WTC11 (cell line): ENCODE measurements at regions not wholly inside any gene's neighbourhood (a gene's known extent, or its start where the extent isn't known, plus 50 kb on each side); places are given as distances from the start of the nearest gene placed in this dataset.

Experiments
- ATAC-seq: fragments of 200-7000 bp; cut with Tn5 transposase; 2 replicates; pipeline ENCODE4 v1.10.0; 2021; ENCODE audit warnings: mild to moderate bottlenecking, moderate library complexity
- CTCF ChIA-PET: fragments of 300-600 bp; sonication (Branson Sonifier 250); formaldehyde crosslinking; loops from one replicate; lab custom pipeline; 2021; ENCODE audit warnings: antibody characterized with exemption; lab: Charles Lee
- POLR2A ChIA-PET: fragments of 350-600 bp; sonication (Branson Sonifier 250); formaldehyde crosslinking; loops from one replicate; lab custom pipeline; 2021; ENCODE audit warnings: antibody characterized with exemption; lab: Charles Lee
- DNase-seq: peaks from one replicate; pipeline ENCODE4 v3.0.0; 2021; ENCODE audit warnings: low spot score
- H3K27ac Mint-ChIP-seq: 2 replicates; pipeline ENCODE4 v1.8.0; 2021; ENCODE audit warnings: mixed read lengths
- H3K27me3 Mint-ChIP-seq: 2 replicates; pipeline ENCODE4 v1.8.0; 2021; ENCODE audit warnings: low read depth, mild to moderate bottlenecking, moderate library complexity, mixed read lengths
- H3K36me3 Mint-ChIP-seq: 2 replicates; pipeline ENCODE4 v1.8.0; 2021; ENCODE audit warnings: mixed read lengths
- H3K4me1 Mint-ChIP-seq: 2 replicates; pipeline ENCODE4 v1.8.0; 2022; ENCODE audit warnings: mixed read lengths
- H3K4me3 Mint-ChIP-seq: 2 replicates; pipeline ENCODE4 v1.8.0; 2021; ENCODE audit warnings: mild to moderate bottlenecking, moderate library complexity, mixed read lengths
- H3K9me3 Mint-ChIP-seq: 2 replicates; pipeline ENCODE4 v1.8.0; 2021; ENCODE audit warnings: mixed read lengths
- ARID4B ChIP-seq: sonication (generic); formaldehyde crosslinking; IDR thresholded peaks from 2 replicates; pipeline ENCODE4 v1.8.0; 2023; ENCODE audit warnings: missing genetic modification reagents, mild to moderate bottlenecking, borderline replicate concordance
- CDX4 ChIP-seq: fragments of 250-450 bp; sonication (Bioruptor Pico); IDR thresholded peaks from 2 replicates; pipeline ENCODE4 v1.9.0; 2021; ENCODE audit warnings: moderate library complexity, mild to moderate bottlenecking, inconsistent platforms, borderline replicate concordance
- ETV6 ChIP-seq: sonication (generic); formaldehyde crosslinking; IDR thresholded peaks from 2 replicates; pipeline ENCODE4 v1.8.1; 2022; ENCODE audit warnings: mild to moderate bottlenecking, missing genetic modification reagents
- FOXJ3 ChIP-seq: sonication (generic); formaldehyde crosslinking; IDR thresholded peaks from 2 replicates; pipeline ENCODE4 v1.9.0; 2021; ENCODE audit warnings: missing genetic modification reagents, mild to moderate bottlenecking, borderline replicate concordance
- FOXK1 ChIP-seq: sonication (generic); formaldehyde crosslinking; IDR thresholded peaks from 2 replicates; pipeline ENCODE4 v1.8.0; 2022; ENCODE audit warnings: mild to moderate bottlenecking, moderate library complexity, missing genetic modification reagents
- FOXP1 ChIP-seq: sonication (generic); formaldehyde crosslinking; IDR thresholded peaks from 2 replicates; pipeline ENCODE4 v1.8.0; 2022; ENCODE audit warnings: missing genetic modification reagents, mild to moderate bottlenecking, moderate library complexity, borderline replicate concordance
- FOXP4 ChIP-seq: sonication (generic); formaldehyde crosslinking; IDR thresholded peaks from 2 replicates; pipeline ENCODE4 v1.8.0; 2022; ENCODE audit warnings: mild to moderate bottlenecking, missing genetic modification reagents
- GRHL2 ChIP-seq: fragments of 250-450 bp; sonication (Bioruptor Pico); IDR thresholded peaks from 2 replicates; pipeline ENCODE4 v1.8.0; 2022; ENCODE audit warnings: mild to moderate bottlenecking, moderate library complexity; ENCODE audit not compliant: insufficient replicate concordance, severe bottlenecking
- IRF1 ChIP-seq: sonication (generic); formaldehyde crosslinking; IDR thresholded peaks from 2 replicates; pipeline ENCODE4 v1.8.0; 2023; ENCODE audit warnings: missing genetic modification reagents
- NFE2L1 ChIP-seq: sonication (generic); formaldehyde crosslinking; IDR thresholded peaks from 2 replicates; pipeline ENCODE4 v1.8.1; 2023; ENCODE audit warnings: missing genetic modification reagents
- PRRX2 ChIP-seq: fragments of 250-450 bp; sonication (Bioruptor Pico); IDR thresholded peaks from 2 replicates; pipeline ENCODE4 v1.8.0; 2021; ENCODE audit warnings: mild to moderate bottlenecking
- SMAD4 ChIP-seq: sonication (generic); formaldehyde crosslinking; IDR thresholded peaks from 2 replicates; pipeline ENCODE4 v1.8.0; 2022; ENCODE audit warnings: mild to moderate bottlenecking, missing genetic modification reagents
- SP1 ChIP-seq: sonication (generic); formaldehyde crosslinking; conservative IDR thresholded peaks from 2 replicates; pipeline ENCODE4 v1.8.1; 2022; ENCODE audit warnings: missing genetic modification reagents
- STAT6 ChIP-seq: sonication (generic); formaldehyde crosslinking; conservative IDR thresholded peaks from 2 replicates; pipeline ENCODE4 v1.8.1; 2023; ENCODE audit warnings: mild to moderate bottlenecking, low read depth, missing genetic modification reagents, moderate library complexity
- TP53 ChIP-seq: sonication (generic); formaldehyde crosslinking; IDR thresholded peaks from 2 replicates; pipeline ENCODE4 v1.8.1; 2023; ENCODE audit warnings: mild to moderate bottlenecking, missing genetic modification reagents
- ZNF121 ChIP-seq: sonication (generic); formaldehyde crosslinking; IDR thresholded peaks from 2 replicates; pipeline ENCODE4 v1.8.0; 2023; ENCODE audit warnings: missing genetic modification reagents
- ZNF138 ChIP-seq: sonication (generic); formaldehyde crosslinking; conservative IDR thresholded peaks from 2 replicates; pipeline ENCODE4 v1.8.1; 2022; ENCODE audit warnings: mild to moderate bottlenecking, moderate library complexity, missing genetic modification reagents
- ZNF263 ChIP-seq: sonication (generic); formaldehyde crosslinking; IDR thresholded peaks from 2 replicates; pipeline ENCODE4 v1.8.1; 2022; ENCODE audit warnings: low read depth, mild to moderate bottlenecking, moderate library complexity, missing genetic modification reagents
- ZNF423 ChIP-seq: fragments of 250-450 bp; sonication (Bioruptor Pico); IDR thresholded peaks from 2 replicates; pipeline ENCODE4 v2.1.2; 2022; ENCODE audit warnings: mild to moderate bottlenecking, moderate library complexity
- ZNF671 ChIP-seq: fragments of 250-450 bp; sonication (Bioruptor Pico); IDR thresholded peaks from 2 replicates; pipeline ENCODE4 v1.8.0; 2021; ENCODE audit warnings: mild to moderate bottlenecking
- TF ChIP-seq, protein P1 (sequence below): fragments of 250-450 bp; sonication (Bioruptor Pico); conservative IDR thresholded peaks from 2 replicates; pipeline ENCODE4 v1.9.0; 2021; ENCODE audit warnings: mild to moderate bottlenecking
- TF ChIP-seq, protein P2 (sequence below): fragments of 250-450 bp; sonication (Bioruptor Pico); IDR thresholded peaks from 2 replicates; pipeline ENCODE4 v1.9.0; 2021; ENCODE audit warnings: mild to moderate bottlenecking
- TF ChIP-seq, protein P3 (sequence below): sonication (generic); formaldehyde crosslinking; IDR thresholded peaks from 2 replicates; pipeline ENCODE4 v1.8.0; 2022; ENCODE audit warnings: mild to moderate bottlenecking, missing genetic modification reagents

- Mint-ChIP-seq H3K4me1 (peaks cover 26% of the 10 kb centered on the region), H3K4me3 (no peak overlapping the region), H3K27ac (no peak overlapping the region), H3K9me3 (peaks cover 20% of the 10 kb centered on the region), H3K36me3 (peaks cover 10% of the 10 kb centered on the region), H3K27me3 (no peaks in the 10 kb centered on the region)
- CTCF ChIA-PET = interaction anchor here (1.2 kb wide), 1 partner anchor 188 kb away, joined by 3 read pairs; no protein-coding TSS in a partner anchor
- no peak for ATAC-seq
- POLR2A ChIA-PET = no interaction called here
- DNase-seq = no peak
- TF ChIP-seq, protein P1, sequence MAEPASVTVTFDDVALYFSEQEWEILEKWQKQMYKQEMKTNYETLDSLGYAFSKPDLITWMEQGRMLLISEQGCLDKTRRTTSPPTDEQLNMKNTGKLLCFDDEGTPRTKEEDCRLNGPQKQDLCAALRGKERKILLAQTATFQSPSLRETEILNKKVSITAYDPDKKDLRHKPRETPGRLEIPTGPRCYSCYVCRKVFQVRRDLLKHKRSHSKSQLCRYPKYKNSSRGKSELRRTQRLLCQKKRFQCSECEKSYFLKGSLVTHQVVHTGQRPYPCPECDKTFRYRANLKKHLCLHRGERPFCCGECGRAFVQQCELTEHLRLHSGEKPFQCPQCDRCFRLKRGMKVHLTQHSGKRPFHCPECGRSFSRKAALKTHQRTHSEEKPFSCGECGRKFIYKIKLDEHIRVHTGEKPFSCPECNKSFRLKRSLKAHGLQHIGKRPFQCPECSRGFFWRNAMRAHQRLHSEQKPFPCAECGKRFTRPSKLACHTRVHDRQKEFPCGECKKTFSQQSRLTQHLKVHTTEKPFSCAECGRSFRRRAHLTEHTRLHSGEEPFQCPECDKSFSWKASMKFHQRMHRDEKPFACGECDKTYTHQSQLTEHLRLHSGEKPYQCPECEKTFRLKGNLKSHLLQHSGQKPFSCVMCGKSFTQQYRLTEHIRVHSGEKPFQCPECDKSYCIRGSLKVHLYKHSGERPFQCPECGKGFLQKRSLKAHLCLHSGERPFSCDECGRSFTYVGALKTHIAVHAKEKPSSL (CRISPR knock-in tag) = no peak
- TF ChIP-seq SP1 = no peak
- TF ChIP-seq ZNF138 (CRISPR knock-in tag) = no peak
- TF ChIP-seq, protein P2, sequence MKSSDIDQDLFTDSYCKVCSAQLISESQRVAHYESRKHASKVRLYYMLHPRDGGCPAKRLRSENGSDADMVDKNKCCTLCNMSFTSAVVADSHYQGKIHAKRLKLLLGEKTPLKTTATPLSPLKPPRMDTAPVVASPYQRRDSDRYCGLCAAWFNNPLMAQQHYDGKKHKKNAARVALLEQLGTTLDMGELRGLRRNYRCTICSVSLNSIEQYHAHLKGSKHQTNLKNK (CRISPR knock-in tag) = no peak
- TF ChIP-seq, protein P3, sequence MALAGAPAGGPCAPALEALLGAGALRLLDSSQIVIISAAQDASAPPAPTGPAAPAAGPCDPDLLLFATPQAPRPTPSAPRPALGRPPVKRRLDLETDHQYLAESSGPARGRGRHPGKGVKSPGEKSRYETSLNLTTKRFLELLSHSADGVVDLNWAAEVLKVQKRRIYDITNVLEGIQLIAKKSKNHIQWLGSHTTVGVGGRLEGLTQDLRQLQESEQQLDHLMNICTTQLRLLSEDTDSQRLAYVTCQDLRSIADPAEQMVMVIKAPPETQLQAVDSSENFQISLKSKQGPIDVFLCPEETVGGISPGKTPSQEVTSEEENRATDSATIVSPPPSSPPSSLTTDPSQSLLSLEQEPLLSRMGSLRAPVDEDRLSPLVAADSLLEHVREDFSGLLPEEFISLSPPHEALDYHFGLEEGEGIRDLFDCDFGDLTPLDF (CRISPR knock-in tag) = no peak
- no peak for TF ChIP-seq ETV6
- TF ChIP-seq CDX4 = no peak
- TF ChIP-seq SMAD4 (CRISPR knock-in tag) = no peak
- no peak for TF ChIP-seq GRHL2 (CRISPR knock-in tag)
- no peak for TF ChIP-seq ZNF263 (CRISPR knock-in tag)
- TF ChIP-seq ZNF121 = no peak
- TF ChIP-seq ZNF423 = no peak
- TF ChIP-seq FOXP1 (CRISPR knock-in tag) = no peak
- no peak for TF ChIP-seq NFE2L1 (CRISPR knock-in tag)
- no peak for TF ChIP-seq ZNF671 (CRISPR knock-in tag)
- TF ChIP-seq IRF1 = no peak
- no peak for TF ChIP-seq FOXK1 (CRISPR knock-in tag)
Observed at GRCh38 chr4:151990201-151990600, 229.4 kb upstream of the GATB start.

- Mint-ChIP-seq H3K9me3 (peaks cover 8% of the 10 kb centered on the region), H3K27ac (no peak overlapping the region), H3K4me3 (no peak overlapping the region), H3K27me3 (no peaks in the 10 kb centered on the region), H3K36me3 (0 out of 2 replicates have a peak, but pooled peaks cover 2% of the 10 kb centered on the region), H3K4me1 (peaks cover 24% of the 10 kb centered on the region)
- ChIA-PET POLR2A (no interaction called here), CTCF (no interaction called here)
- ATAC-seq = no peak
- no peak for DNase-seq
- no peak for TF ChIP-seq ARID4B (CRISPR knock-in tag)
- no peak for TF ChIP-seq ZNF671 (CRISPR knock-in tag)
- no peak for TF ChIP-seq TP53 (CRISPR knock-in tag)
- TF ChIP-seq FOXP4 (CRISPR knock-in tag) = no peak
- no peak for TF ChIP-seq FOXJ3 (CRISPR knock-in tag)
- TF ChIP-seq ETV6 = no peak
- TF ChIP-seq STAT6 (CRISPR knock-in tag) = no peak
- TF ChIP-seq PRRX2 (CRISPR knock-in tag) = no peak
Observed at GRCh38 chr4:151988591-151988990, 227.8 kb upstream of the GATB start.
